ENCODE measurements at regions not wholly inside any gene's neighbourhood (a gene's known extent, or its start where the extent isn't known, plus 50 kb on each side); places are given as distances from the start of the nearest gene placed in this dataset.

GRCh38 chr22:47396515-47396914 lies 634.1 kb downstream of the TBC1D22A start:
- no peak overlapping the region for H3K4me3 ChIP-seq (ENCODE audit: low read depth, low read length)
- no peak for TF ChIP-seq CTCF (IDR thresholded peaks at IDR 0.05; ENCODE audit: borderline replicate concordance, insufficient read depth, low read depth, low read length)

DNA sequence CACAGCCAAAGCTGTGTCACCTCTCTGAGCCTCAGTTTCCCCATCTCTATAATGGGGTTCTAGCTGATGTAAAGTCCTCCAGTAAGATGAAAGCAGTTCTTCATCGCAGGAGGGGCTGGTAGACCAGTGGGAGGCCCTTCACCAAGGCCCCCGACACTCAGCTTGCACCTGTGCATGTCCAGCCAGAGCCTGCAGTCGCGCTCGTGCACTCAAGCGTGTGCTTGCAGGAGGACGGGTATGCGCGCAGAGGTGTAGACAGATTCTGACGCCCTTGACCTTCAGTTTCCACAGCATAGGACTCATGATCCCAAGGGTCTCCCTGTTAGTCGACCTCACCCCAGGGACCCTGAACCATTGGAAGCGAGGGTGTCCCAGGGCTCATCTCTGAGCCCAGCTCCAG lies 633.7 kb downstream of the TBC1D22A start:
- H3K4me3 ChIP-seq (ENCODE audit: low read depth, low read length): no peak overlapping the region
- no peak for TF ChIP-seq CTCF (IDR thresholded peaks at IDR 0.05; ENCODE audit: borderline replicate concordance, insufficient read depth, low read depth, low read length)

GRCh38 chr22:47395481-47395880 lies 633.0 kb downstream of the TBC1D22A start:
- no peak for TF ChIP-seq CTCF (IDR thresholded peaks at IDR 0.05; ENCODE audit: borderline replicate concordance, insufficient read depth, low read depth, low read length)
- no peak overlapping the region for H3K4me3 ChIP-seq (ENCODE audit: low read depth, low read length)

DNA sequence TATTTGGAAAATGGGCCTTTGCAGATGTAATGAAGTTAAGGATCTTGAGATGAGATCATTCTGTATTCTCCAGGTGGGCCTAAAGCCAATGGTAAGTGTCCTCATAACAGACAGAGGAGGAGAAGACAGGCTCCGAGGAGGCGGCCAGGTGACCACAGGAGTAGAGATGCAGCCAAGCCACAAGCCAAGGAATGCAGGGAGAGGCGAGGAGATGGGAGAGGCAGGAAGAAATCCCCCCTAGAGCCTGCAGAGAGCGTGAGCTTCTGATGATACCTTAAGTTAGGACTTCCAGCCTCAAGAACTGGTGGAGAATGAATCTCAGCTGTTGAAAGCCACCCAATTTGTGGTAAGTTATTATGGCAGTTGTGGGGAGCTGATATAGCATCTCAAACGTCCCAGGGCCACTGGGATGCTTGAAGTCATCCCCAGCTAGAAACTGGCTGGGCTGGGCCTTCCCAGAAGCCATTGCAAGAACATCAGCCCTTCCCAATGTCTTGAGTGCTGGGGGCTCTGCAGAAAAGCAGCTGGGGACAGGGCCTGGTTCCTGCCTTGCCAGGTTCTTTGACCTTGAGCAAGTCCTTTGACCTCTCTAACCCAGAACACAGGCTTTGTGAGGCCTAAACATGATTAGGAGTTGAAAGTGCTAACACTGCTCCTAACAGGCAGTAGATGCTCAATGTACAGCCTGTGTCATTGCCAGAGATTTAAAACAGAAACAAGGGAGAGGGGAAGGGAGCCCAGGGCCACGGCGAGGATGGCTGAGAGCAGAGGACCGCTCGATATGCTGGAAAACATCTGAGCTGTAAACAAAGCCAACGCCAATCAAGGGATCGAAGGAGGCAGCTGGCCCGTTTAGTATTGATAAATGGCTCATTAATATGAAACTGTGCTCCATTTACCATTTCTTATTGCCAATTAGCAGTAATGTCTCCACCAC lies 632.3 kb downstream of the TBC1D22A start:
- no peak for TF ChIP-seq CTCF (IDR thresholded peaks at IDR 0.05; ENCODE audit: borderline replicate concordance, insufficient read depth, low read depth, low read length)
- H3K4me3 ChIP-seq (ENCODE audit: low read depth, low read length): no peak overlapping the region

DNA sequence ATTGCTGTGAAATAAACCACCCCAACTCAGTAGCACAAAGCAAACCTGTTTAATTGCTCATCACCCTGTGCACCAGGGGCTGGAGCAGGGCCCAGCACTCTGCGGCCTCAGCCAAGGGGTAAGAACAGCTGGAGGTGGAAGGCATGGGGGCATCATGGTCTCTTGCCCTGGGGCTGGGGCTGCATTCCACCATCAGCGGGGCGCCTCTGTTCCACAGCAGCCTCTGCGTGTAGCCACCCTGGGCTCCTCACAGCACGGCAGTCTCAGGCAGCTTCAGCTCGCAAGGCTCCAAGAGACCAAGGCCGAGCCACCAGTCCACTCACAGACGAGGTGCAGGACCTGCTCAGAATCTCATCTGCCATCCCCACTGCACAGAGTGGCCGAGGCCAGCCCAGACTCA lies 630.7 kb downstream of the TBC1D22A start:
- no peak overlapping the region for H3K4me3 ChIP-seq (ENCODE audit: low read depth, low read length)
- no peak for TF ChIP-seq CTCF (IDR thresholded peaks at IDR 0.05; ENCODE audit: borderline replicate concordance, insufficient read depth, low read depth, low read length)

DNA sequence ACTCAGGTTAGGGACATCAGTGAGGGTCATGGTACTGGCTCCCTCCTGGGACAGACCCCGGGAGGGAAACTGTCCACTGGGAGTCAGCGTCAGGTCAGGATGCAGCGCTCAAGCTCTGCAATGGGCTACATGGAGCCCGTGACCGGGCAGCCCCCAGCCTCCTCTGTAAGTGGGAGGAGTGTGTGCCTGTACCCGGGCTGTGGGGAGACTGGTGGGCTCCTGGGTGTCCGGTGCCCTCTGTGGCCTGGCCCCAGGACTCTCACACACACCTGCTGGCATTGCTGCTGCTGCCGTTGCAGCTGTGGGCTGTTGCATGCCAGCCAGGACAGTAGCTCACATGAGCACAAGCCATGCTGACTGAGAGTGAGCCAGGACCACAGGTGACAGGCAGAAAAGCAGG lies 630.3 kb downstream of the TBC1D22A start:
- TF ChIP-seq CTCF (IDR thresholded peaks at IDR 0.05; ENCODE audit: borderline replicate concordance, insufficient read depth, low read depth, low read length): no peak
- H3K4me3 ChIP-seq (ENCODE audit: low read depth, low read length): no peak overlapping the region

GRCh38 chr22:47392054-47392347 lies 629.6 kb downstream of the TBC1D22A start:
- H3K4me3 ChIP-seq (ENCODE audit: low read depth, low read length): no peak overlapping the region
- no peak for TF ChIP-seq CTCF (IDR thresholded peaks at IDR 0.05; ENCODE audit: borderline replicate concordance, insufficient read depth, low read depth, low read length)
